ENCODE measurements at regions not wholly inside any gene's neighbourhood (a gene's known extent, or its start where the extent isn't known, plus 50 kb on each side); places are given as distances from the start of the nearest gene placed in this dataset.

DNA sequence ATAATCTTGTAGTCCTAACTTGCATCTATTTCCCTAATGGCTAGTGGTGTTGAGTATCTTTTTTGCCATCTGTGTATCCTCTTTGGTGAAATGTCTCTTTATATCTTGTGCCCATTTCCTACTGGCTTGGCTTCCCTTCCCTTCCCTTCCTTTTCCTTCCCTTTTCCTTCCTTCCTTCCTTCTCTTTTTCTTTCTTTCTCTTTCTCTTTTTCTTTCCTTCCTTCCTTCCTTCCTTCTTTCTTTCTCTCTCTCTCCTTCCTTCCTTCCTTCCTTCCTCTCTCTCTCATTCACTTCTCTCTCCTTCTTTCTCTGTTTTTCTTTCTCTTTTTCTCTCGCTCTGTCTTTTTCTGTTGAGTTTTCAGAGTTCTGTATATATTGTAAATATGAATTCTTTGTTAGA lies 61.5 kb upstream of the SLC4A4 start:
- TF ChIP-seq, protein P1, sequence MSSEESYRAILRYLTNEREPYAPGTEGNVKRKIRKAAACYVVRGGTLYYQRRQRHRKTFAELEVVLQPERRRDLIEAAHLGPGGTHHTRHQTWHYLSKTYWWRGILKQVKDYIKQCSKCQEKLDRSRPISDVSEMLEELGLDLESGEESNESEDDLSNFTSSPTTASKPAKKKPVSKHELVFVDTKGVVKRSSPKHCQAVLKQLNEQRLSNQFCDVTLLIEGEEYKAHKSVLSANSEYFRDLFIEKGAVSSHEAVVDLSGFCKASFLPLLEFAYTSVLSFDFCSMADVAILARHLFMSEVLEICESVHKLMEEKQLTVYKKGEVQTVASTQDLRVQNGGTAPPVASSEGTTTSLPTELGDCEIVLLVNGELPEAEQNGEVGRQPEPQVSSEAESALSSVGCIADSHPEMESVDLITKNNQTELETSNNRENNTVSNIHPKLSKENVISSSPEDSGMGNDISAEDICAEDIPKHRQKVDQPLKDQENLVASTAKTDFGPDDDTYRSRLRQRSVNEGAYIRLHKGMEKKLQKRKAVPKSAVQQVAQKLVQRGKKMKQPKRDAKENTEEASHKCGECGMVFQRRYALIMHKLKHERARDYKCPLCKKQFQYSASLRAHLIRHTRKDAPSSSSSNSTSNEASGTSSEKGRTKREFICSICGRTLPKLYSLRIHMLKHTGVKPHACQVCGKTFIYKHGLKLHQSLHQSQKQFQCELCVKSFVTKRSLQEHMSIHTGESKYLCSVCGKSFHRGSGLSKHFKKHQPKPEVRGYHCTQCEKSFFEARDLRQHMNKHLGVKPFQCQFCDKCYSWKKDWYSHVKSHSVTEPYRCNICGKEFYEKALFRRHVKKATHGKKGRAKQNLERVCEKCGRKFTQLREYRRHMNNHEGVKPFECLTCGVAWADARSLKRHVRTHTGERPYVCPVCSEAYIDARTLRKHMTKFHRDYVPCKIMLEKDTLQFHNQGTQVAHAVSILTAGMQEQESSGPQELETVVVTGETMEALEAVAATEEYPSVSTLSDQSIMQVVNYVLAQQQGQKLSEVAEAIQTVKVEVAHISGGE (CRISPR knock-in tag; IDR thresholded peaks at IDR 0.05): no peak
- TF ChIP-seq, protein P2, sequence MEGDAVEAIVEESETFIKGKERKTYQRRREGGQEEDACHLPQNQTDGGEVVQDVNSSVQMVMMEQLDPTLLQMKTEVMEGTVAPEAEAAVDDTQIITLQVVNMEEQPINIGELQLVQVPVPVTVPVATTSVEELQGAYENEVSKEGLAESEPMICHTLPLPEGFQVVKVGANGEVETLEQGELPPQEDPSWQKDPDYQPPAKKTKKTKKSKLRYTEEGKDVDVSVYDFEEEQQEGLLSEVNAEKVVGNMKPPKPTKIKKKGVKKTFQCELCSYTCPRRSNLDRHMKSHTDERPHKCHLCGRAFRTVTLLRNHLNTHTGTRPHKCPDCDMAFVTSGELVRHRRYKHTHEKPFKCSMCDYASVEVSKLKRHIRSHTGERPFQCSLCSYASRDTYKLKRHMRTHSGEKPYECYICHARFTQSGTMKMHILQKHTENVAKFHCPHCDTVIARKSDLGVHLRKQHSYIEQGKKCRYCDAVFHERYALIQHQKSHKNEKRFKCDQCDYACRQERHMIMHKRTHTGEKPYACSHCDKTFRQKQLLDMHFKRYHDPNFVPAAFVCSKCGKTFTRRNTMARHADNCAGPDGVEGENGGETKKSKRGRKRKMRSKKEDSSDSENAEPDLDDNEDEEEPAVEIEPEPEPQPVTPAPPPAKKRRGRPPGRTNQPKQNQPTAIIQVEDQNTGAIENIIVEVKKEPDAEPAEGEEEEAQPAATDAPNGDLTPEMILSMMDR (IDR thresholded peaks at IDR 0.05 in 2 of 3, conservative IDR thresholded peaks at IDR 0.05 in 1 of 3; ENCODE audit: control insufficient read depth in 2 of 3, extremely low read depth in 1 of 3, insufficient read depth in 1 of 3, low read depth in 3 of 3, low read length in 3 of 3): no peak
- no peak for TF ChIP-seq RAD21 (IDR thresholded peaks at IDR 0.05; ENCODE audit: insufficient read depth, low read depth, low read length)
- TF ChIP-seq ESRRA (IDR thresholded peaks at IDR 0.05; ENCODE audit: low read length): no peak
- TF ChIP-seq, protein P3, sequence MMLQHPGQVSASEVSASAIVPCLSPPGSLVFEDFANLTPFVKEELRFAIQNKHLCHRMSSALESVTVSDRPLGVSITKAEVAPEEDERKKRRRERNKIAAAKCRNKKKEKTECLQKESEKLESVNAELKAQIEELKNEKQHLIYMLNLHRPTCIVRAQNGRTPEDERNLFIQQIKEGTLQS (IDR thresholded peaks at IDR 0.05; ENCODE audit: borderline replicate concordance, extremely low read depth, low read depth, low read length): no peak
- no peak for TF ChIP-seq POLR2AphosphoS5 (IDR thresholded peaks at IDR 0.05; ENCODE audit: low read length)
- TF ChIP-seq, protein P4, sequence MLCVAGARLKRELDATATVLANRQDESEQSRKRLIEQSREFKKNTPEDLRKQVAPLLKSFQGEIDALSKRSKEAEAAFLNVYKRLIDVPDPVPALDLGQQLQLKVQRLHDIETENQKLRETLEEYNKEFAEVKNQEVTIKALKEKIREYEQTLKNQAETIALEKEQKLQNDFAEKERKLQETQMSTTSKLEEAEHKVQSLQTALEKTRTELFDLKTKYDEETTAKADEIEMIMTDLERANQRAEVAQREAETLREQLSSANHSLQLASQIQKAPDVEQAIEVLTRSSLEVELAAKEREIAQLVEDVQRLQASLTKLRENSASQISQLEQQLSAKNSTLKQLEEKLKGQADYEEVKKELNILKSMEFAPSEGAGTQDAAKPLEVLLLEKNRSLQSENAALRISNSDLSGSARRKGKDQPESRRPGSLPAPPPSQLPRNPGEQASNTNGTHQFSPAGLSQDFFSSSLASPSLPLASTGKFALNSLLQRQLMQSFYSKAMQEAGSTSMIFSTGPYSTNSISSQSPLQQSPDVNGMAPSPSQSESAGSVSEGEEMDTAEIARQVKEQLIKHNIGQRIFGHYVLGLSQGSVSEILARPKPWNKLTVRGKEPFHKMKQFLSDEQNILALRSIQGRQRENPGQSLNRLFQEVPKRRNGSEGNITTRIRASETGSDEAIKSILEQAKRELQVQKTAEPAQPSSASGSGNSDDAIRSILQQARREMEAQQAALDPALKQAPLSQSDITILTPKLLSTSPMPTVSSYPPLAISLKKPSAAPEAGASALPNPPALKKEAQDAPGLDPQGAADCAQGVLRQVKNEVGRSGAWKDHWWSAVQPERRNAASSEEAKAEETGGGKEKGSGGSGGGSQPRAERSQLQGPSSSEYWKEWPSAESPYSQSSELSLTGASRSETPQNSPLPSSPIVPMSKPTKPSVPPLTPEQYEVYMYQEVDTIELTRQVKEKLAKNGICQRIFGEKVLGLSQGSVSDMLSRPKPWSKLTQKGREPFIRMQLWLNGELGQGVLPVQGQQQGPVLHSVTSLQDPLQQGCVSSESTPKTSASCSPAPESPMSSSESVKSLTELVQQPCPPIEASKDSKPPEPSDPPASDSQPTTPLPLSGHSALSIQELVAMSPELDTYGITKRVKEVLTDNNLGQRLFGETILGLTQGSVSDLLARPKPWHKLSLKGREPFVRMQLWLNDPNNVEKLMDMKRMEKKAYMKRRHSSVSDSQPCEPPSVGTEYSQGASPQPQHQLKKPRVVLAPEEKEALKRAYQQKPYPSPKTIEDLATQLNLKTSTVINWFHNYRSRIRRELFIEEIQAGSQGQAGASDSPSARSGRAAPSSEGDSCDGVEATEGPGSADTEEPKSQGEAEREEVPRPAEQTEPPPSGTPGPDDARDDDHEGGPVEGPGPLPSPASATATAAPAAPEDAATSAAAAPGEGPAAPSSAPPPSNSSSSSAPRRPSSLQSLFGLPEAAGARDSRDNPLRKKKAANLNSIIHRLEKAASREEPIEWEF (IDR thresholded peaks at IDR 0.05; ENCODE audit: insufficient replicate concordance, low read depth, low read length): no peak
- TF ChIP-seq POLR2A (IDR thresholded peaks at IDR 0.05; ENCODE audit: low read depth, low read length): no peak
- TF ChIP-seq BCL11A (IDR thresholded peaks at IDR 0.05; ENCODE audit: low read depth, low read length): no peak
- TF ChIP-seq, protein P5, sequence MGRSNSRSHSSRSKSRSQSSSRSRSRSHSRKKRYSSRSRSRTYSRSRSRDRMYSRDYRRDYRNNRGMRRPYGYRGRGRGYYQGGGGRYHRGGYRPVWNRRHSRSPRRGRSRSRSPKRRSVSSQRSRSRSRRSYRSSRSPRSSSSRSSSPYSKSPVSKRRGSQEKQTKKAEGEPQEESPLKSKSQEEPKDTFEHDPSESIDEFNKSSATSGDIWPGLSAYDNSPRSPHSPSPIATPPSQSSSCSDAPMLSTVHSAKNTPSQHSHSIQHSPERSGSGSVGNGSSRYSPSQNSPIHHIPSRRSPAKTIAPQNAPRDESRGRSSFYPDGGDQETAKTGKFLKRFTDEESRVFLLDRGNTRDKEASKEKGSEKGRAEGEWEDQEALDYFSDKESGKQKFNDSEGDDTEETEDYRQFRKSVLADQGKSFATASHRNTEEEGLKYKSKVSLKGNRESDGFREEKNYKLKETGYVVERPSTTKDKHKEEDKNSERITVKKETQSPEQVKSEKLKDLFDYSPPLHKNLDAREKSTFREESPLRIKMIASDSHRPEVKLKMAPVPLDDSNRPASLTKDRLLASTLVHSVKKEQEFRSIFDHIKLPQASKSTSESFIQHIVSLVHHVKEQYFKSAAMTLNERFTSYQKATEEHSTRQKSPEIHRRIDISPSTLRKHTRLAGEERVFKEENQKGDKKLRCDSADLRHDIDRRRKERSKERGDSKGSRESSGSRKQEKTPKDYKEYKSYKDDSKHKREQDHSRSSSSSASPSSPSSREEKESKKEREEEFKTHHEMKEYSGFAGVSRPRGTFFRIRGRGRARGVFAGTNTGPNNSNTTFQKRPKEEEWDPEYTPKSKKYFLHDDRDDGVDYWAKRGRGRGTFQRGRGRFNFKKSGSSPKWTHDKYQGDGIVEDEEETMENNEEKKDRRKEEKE (IDR thresholded peaks at IDR 0.05): no peak
